ENCODE measurements at regions not wholly inside any gene's neighbourhood (a gene's known extent, or its start where the extent isn't known, plus 50 kb on each side); places are given as distances from the start of the nearest gene placed in this dataset.

DNA sequence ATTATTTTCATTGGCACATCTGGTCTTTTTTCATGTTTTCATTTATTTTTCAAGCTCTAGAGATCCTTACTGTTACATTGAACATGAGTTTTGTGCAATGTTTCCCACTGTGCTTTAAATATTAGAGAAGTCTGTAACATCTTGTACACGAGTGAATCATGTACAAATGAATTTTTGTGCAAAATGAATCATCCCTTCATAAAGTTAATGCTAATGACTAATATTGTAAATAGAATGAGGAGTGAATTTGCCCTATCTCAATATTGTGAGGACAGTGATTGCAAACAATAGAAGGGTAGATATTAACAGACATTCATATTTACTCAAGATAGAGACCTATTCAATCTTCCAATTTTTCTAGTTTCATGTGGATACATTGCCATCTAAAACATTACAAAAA is 463.3 kb upstream of the FOXG1 start:
- TF ChIP-seq, protein P1, sequence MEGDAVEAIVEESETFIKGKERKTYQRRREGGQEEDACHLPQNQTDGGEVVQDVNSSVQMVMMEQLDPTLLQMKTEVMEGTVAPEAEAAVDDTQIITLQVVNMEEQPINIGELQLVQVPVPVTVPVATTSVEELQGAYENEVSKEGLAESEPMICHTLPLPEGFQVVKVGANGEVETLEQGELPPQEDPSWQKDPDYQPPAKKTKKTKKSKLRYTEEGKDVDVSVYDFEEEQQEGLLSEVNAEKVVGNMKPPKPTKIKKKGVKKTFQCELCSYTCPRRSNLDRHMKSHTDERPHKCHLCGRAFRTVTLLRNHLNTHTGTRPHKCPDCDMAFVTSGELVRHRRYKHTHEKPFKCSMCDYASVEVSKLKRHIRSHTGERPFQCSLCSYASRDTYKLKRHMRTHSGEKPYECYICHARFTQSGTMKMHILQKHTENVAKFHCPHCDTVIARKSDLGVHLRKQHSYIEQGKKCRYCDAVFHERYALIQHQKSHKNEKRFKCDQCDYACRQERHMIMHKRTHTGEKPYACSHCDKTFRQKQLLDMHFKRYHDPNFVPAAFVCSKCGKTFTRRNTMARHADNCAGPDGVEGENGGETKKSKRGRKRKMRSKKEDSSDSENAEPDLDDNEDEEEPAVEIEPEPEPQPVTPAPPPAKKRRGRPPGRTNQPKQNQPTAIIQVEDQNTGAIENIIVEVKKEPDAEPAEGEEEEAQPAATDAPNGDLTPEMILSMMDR (IDR thresholded peaks at IDR 0.05) = no peak
- no peak for TF ChIP-seq POLR2A (IDR thresholded peaks at IDR 0.05)
- no peak for TF ChIP-seq POLR2AphosphoS5 (IDR thresholded peaks at IDR 0.05)

Measured in gastroesophageal sphincter (tissue), 3 donors.